HG02623 (cell line): ENCODE measurements at regions not wholly inside any gene's neighbourhood (a gene's known extent, or its start where the extent isn't known, plus 50 kb on each side); places are given as distances from the start of the nearest gene placed in this dataset.
"Not testable (repeated sequence)": the region's sequence is repeated elsewhere in the genome, so short reads cannot be mapped to it uniquely, and the experiment has no call there.

Experiments used
- ATAC-seq: cut with Tn5 transposase; IDR thresholded peaks from one replicate; pipeline ENCODE4 v1.9.1; 2021; ENCODE audit warnings: moderate library complexity; ENCODE audit not compliant: unreplicated experiment

- no peak for ATAC-seq
These were observed 484.8 kb upstream of the NETO1 start for GRCh38 chr18:73352546-73352945.

DNA sequence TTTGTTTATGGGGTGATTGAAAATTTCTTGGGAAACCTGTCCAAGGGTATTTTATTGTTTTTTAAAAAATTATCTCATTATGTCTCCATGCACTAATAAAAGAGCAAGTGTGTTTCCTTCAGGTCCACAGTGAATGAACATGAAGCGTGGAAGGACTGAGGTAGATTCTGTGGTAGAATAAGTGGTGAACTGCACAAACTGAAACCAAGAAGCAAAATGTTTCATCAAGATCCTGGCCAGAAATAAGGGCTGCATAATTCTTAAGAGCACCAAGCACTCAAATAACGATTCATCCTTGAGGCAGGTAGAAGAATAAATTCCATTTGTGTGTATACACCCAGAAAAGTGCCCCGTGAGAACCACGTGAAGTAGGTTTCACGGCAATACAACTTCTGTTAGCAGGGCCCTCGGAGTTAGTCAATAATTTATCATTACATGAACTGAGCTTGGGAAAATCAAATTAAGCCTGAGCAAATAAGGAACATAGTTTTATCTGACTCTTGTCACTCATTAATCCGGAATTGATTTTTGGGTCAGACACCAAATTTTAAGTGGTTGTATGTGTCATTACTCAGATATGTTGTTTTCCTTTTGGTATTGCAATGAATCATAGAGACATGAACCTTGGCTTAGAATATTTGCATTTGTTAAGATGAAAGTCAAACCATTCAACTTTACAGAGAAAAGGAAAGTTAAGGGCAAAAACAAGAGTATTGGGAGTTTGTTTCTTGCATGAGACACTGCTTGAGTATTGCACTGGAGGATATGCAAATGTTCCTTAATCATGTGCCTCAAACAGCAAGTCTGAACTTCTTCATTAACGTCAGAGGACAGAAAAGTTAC is 472.6 kb upstream of the NETO1 start:
- no peak for ATAC-seq

GRCh38 chr18:73331212-73331772 is 463.5 kb upstream of the NETO1 start:
- no peak for ATAC-seq

GRCh38 chr18:73330106-73330505 is 462.3 kb upstream of the NETO1 start:
- ATAC-seq = not testable (repeated sequence)

- not testable (repeated sequence) for ATAC-seq
These were observed 456.5 kb upstream of the NETO1 start for GRCh38 chr18:73324187-73324831.

- no peak for ATAC-seq
These were observed 451.1 kb upstream of the NETO1 start for GRCh38 chr18:73318739-73319479.

DNA sequence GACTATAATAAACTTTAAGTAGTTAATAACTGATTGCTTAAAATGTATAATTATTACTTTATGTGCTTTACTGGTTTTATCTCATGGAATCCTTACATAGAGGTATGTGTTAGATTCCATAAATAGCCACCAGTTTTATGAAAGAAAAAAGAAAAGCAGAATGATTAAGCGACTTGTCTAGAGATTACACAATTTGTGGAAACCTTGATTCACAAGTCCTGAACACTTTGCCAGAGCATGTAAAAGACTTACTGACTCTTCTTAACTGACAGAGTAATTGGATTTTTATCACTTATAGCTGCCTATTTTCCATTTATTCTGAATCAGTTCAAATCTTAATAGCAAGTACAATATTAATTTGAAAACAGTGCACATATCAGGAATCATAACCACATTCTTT is 448.7 kb upstream of the NETO1 start:
- no peak for ATAC-seq

GRCh38 chr18:73315381-73315780 is 447.6 kb upstream of the NETO1 start:
- ATAC-seq = no peak

DNA sequence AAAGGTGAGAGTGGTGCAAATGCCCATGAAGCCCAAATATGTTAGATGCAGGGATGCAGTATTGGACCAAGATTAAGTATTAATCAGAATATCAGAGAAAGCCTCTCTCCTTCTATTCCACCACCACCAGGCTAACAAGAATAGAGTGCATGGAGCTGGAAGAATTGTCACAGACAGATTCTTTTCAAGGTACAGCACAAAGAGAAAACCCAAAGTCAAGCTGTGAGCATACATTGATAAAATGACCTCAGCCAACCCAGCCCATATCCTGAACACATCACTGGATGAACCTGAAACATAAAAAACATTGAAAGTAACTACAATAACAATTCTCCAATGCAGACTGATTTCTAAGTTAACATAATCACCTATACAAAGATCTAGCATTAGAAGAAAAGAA is 445.7 kb upstream of the NETO1 start:
- no peak for ATAC-seq

- no peak for ATAC-seq
These were observed 428.9 kb upstream of the NETO1 start for GRCh38 chr18:73296686-73297085.

GRCh38 chr18:73292156-73292555 is 424.4 kb upstream of the NETO1 start:
- ATAC-seq = no peak

DNA sequence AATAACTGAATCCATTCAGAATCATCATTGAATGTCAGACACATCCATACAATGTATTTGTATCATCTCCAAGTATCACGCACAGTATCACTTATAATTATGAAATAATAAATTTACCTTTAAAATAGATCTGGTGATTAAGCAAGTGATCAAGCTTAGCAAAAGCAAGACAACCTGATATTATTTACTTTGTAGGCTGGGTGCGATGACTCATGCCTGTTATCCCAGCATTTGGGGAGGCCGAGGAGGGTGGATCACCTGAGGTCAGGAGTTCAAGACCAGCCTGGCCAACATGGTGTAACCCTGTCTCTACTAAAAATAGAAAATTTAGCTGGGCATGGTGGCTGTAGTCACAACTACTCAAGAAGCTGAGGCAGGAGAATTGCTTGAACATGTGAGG is 421.0 kb upstream of the NETO1 start:
- no peak for ATAC-seq

GRCh38 chr18:73286584-73286983 is 418.8 kb upstream of the NETO1 start:
- ATAC-seq = no peak

GRCh38 chr18:73283788-73284187 is 416.0 kb upstream of the NETO1 start:
- no peak for ATAC-seq

- no peak for ATAC-seq
These were observed 415.2 kb upstream of the NETO1 start for GRCh38 chr18:73283032-73283431.

GRCh38 chr18:73279498-73279897 is 411.7 kb upstream of the NETO1 start:
- ATAC-seq = no peak

DNA sequence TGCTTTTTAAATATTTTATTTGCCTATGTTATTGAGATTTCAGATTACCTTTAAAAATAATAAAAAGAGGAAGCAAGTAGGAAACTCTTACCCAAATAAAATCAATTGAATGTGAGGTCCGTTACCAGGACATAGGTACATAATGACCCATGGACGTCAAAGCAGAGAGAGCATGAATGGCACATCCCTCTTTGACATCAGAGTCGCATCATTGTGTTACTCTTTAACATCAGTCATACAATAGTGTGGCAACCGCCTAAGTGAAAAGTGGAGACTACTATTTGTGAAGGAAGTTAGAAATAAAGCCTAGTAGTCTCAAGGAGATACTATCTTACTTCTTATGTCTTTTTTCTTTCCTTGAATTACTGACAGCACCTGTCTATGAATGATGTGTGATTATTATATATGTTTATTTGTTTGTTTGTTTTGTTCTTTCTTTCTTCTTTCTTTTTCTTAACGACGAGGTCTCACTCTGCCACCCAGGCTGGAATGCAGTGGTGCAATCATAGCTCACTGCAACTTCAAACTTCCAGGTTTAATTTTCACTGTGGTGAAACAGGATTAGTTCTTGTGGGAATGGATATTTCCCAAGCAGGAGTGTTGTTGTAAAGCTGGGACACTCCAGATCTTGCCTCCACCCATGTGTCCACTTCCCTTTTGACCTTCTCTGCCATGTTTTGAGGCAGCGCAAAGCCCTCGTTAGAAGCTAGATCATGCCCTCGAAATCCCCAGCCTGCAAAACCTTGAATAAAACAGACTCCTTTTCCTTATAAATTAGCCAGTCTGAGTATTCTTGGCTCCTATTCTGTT is 407.2 kb upstream of the NETO1 start:
- no peak for ATAC-seq

DNA sequence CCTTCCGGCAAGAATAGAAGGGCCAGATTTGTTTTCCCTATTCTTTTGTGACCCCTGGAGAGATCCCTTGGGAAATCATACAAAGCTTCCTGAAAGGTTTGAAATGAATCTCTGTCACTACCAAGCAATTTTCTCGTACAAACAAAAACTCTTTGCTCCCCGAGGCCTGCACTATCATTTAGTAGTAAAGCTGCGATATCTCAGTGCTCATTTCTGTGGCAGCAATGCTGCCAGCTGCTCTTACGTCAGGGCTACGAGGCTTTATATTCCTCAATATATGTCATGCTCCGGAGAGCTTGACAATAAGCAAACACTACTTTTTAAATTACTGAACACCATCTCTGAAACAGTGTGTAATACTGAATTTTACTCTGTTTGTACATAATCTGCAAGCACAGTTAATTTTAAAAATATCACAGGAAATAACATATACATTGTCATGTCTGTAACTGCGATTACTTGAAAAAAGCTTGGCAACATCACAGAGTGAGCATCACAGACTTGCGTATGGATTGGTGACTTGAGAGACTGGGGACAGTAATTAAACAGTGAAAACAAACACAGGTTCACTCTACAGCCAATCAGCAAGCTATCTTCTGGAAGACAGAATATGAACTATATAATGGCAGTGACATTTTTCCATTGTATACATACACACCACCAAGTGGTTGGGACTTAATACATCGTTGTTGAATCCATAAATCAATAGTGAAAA is 403.3 kb upstream of the NETO1 start:
- no peak for ATAC-seq

- ATAC-seq = no peak
These were observed 396.8 kb upstream of the NETO1 start for GRCh38 chr18:73264562-73264921.

DNA sequence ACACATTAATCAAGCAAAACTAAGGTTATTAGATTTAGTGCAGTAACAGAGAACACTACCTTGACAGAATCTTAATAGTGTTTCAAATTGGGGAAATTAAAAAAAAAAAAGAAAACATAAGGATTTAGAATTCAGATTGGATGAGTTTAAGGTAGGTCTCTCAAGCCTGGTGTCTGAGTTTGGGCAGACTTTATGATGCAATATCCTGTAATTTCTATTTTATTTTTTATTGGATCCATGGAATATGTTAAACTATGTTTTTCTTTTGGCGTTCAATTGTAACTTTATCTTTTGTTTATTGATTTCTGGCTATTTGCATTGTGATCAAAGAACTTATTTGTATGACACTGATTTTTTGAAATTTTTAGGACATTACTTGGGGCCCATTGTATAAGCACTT is 394.1 kb upstream of the NETO1 start:
- no peak for ATAC-seq
